GM18907 (cell line): ENCODE measurements at regions not wholly inside any gene's neighbourhood (a gene's known extent, or its start where the extent isn't known, plus 50 kb on each side); places are given as distances from the start of the nearest gene placed in this dataset.

Experiments
- ATAC-seq: cut with Tn5 transposase; IDR thresholded peaks from one replicate; pipeline ENCODE4 v1.9.1; 2021; ENCODE audit warnings: mild to moderate bottlenecking, moderate library complexity; ENCODE audit not compliant: unreplicated experiment

GRCh38 chr15:62785881-62786828 is 256.4 kb upstream of the TPM1 start:
- ATAC-seq = no peak

GRCh38 chr15:62787401-62787800 is 255.1 kb upstream of the TPM1 start:
- ATAC-seq = no peak

DNA sequence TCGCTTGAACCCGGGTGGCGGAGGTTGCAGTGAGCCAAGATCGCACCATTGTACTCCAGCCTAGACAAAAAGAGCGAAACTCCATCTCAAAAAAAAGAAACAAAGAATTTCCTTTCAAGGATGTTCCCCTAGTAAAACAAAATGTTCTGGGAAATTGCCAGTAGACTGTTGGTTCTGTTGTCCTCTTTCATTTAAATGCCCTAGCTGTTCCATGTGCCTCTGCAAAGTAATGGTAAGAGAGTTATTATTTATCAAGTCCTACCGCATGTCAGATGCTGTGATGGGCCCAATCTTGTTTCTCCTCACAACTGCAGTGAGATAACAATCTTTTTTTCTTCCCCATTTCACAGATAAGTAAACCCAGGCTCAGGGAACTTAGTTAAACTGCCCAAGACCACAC is 254.3 kb upstream of the TPM1 start:
- ATAC-seq = no peak

DNA sequence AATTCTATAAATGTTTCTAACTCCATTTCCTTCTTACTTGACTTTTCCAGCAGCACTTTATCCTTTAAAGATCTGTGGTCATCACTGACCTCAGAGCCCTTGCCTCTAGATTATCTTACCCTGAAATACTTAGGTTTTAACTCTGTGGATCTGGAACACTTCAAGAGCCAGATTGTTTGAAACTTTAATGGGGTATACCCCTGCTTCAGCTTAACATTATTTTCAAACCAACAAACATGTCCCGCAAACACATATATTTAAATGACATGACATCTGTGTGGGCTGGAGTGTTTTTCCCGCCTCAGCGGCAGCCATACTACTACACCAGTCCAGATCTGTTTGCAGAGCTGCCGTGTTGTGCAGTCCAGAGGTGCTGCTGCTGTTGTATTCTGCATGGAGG is 252.0 kb upstream of the TPM1 start:
- ATAC-seq = no peak

DNA sequence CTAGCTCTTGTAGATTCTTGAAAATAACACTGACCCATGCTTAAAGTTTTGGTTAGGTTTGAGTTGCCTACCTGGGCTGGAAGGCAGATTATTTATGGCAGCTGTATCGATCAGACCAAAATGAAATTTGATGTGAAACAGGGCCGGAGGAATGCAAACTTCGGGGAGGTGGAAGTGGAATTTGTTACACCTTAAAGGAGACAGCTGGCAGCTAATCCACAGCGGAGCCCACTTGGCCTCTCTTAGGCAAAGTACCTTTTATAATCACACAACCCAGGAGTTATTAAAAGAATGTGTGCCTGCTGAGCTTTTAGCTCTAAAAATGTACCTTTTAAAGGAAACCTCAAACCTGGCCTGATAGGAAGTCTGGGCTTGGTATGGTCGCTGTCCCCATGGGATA is 250.9 kb upstream of the TPM1 start:
- no peak for ATAC-seq

DNA sequence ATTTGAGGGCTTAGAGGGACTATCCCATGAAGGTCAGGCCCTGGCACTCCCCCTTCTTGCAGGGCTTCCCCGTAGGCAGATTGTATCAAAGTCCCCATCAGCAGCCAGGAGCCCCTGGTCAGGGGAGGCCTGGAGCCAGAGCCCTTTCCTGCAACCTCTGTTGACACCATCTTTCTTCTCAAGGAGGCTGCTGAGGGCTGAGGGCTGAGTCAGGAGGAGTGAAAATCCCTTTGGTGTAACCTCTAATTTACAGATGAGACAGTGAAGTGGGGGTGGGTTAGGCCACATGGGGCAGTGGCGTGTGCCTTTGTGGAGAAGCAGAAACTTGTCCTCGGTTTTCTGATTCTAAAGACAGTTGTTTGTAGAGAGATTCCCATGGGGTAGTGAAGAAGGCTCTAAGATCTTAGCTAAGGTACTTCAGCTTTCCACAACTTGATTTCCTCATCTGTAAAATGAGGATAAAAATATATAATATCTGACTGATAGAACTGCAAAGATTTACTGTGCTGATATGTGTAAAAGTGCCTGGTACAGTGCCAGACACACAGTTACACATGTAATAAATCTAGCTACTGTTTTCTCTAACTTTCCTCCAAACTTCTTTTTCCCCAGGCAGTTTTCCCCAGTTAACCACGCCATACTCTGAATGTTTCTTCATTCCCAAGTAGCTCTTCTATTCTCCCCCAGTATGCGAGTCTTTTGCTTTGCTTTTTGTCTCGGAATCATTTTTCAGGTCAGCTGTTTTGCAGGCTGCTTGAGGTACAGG is 249.4 kb upstream of the TPM1 start:
- no peak for ATAC-seq

GRCh38 chr15:62793752-62794144 is 248.8 kb upstream of the TPM1 start:
- no peak for ATAC-seq

- no peak for ATAC-seq
Measured at GRCh38 chr15:62795171-62795570, 247.4 kb upstream of the TPM1 start.

DNA sequence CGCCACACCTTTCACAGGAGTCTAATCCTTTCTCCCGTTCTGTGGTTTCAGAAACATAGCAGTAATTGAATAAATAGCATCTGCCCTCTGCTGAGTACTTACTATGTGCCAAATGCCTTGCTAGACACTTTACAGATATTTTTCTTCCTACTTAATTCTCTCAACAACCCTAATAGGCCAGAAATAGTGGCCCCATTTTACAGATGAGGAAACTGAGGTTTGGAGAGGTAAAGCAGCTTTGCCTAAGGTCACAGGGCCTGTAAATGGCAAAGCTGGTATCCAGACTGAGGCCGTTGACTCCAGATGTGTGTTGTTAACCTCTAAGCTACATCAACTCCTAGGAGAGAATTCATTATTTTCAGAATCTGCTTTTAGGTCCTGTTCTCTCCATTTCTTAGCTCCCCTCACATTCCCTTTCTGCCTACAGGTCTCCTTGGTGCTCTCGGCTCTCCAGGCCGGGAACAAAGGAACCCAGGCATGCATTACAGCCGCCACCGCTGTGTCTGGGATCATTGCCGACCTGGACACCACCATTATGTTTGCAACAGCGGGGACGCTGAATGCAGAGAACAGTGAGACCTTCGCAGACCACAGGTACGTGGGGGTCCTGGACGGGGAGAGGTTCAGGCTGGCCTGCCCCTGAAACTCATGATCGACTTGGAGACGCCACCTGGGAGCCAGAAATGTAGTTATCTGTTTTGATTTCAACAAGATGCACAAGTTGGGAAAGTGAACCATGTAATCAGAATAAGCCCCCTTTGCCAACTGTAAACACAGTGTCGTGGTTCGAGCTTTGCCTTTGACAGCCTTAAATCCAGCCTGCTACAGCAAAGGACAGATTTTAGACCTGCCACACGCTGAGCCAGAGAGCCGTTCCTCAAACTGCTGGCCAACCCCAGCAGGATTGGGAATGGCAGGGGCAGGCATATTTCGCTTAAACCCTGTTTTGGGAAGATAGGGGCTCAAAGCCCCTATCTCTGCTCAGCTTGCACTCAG is 246.5 kb upstream of the TPM1 start:
- ATAC-seq = no peak

DNA sequence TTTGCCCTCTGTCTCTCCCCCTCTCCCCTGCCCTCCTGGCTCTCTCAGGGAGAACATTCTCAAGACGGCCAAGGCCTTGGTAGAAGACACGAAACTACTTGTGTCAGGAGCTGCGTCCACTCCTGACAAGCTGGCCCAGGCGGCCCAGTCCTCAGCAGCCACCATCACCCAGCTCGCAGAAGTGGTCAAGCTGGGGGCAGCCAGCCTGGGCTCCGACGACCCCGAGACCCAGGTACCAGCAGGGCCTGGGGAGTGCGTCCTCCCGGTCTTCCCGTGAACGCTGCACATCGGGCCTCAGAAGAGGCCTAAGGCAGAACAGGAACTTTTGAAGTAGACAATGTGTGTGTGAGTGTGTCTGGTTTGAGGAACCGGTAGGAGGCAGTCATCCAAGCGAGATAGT is 245.4 kb upstream of the TPM1 start:
- ATAC-seq = no peak

DNA sequence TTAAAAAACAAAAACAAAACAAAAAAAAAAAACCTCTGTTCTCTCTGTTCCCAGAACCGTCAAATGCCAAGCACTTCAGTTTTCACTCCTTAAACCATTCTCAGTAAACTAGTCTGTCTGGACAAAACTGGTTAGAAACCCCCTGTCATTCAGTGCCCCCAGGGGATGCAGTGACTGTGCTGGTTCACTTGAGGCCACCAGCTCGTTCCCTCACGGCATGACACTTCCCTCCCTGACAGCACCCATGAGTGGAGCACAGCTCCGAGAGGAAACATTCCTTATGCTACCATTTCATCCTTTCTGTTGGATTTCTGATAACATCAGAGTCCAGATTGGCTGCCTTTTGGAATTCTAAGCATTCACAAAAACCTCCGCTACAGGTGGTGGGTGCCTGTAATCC is 244.0 kb upstream of the TPM1 start:
- ATAC-seq = no peak

- no peak for ATAC-seq
Measured at GRCh38 chr15:62799037-62799436, 243.5 kb upstream of the TPM1 start.

DNA sequence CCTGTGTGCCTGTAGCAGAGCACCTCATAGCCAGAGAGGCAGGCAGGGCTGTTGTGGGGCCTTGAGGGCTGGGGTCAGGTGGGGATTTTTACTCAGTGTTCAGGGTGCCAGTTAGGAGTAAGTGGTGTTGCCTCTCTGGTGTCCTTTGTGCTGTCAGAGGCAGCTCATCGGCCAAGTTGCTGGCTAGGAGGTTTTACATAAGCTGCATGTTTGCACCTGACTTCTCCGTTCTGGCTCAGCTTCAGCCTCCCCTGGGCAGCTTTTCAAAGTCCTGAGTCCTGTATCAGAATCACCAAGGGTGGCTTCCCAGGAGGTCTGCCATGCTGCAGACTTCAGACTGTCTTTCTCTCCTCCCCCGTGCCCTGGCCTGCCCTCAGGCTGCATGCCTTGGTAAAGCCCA is 242.6 kb upstream of the TPM1 start:
- no peak for ATAC-seq

- no peak for ATAC-seq
Measured at GRCh38 chr15:62802612-62803011, 239.9 kb upstream of the TPM1 start.

GRCh38 chr15:62803856-62804400 is 238.6 kb upstream of the TPM1 start:
- ATAC-seq = no peak

- no peak for ATAC-seq
Measured at GRCh38 chr15:62805502-62805901, 237.0 kb upstream of the TPM1 start.

DNA sequence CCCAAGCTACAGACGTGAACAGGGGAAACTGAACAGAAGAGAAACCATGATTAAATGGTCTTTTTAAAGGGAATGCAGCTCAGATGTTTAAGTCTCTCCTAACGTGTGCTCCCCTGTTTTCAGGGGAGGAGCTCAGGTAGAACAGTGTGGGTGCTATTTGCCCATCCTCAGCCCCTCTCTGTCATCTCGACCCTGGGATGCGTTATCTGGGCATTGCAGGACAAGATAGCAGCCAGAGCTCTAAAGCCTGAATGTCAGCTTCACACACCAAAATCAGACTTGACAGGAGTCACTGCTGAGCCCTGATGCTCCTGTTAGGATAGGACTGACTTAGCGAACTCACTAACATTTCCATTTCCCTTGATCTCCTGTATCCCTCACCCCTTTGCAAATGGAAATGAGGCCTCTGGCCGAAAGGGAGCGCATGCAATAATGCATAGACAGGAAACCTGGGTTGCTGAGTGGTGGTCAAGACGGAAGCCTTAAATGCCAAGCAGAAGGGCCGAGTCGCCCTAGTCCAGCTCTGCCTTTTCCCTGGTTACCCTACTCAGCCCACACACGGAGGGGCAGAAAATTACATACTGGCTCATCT is 234.9 kb upstream of the TPM1 start:
- no peak for ATAC-seq

GRCh38 chr15:62809115-62809967 is 233.2 kb upstream of the TPM1 start:
- ATAC-seq = no peak

DNA sequence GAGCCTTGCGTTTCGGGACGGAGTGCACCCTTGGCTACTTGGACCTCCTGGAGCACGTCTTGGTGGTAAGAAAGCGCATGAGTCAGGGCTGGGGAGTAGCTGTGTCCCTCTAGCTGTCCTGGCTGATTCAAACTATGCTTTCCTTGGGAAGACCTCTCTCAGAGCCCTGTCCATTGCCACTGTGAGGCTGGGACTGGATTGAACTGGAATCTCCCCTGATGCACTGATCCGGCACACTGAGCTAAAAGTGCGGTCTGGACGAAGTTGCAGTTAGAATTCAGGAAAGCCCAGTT is 232.6 kb upstream of the TPM1 start:
- no peak for ATAC-seq

GRCh38 chr15:62812515-62812835 is 230.1 kb upstream of the TPM1 start:
- ATAC-seq = no peak
